ENCODE measurements at regions not wholly inside any gene's neighbourhood (a gene's known extent, or its start where the extent isn't known, plus 50 kb on each side); places are given as distances from the start of the nearest gene placed in this dataset.
"Not testable (repeated sequence)": the region's sequence is repeated elsewhere in the genome, so short reads cannot be mapped to it uniquely, and the experiment has no call there.

- DNase-seq (ENCODE audit: low spot score in 2 of 2), result no peak
- WGBS, 2 donors, result 93 to 96% methylated on average over 11 of the region's 11 CpGs
- no peak overlapping the region for H3K4me3 ChIP-seq (ENCODE audit: low read depth, poor library complexity, severe bottlenecking)
- TF ChIP-seq CTCF (IDR thresholded peaks at IDR 0.05) (no peak), POLR2A (IDR thresholded peaks at IDR 0.05) (no peak)
- intact Hi-C loops (cut with DNase I; ENCODE audit: low total_unique reads), result no loop called here
These were observed 97.6 kb upstream of the FOXN3 start for GRCh38 chr14:89514601-89515000.

- no peak overlapping the region for H3K4me3 ChIP-seq (ENCODE audit: low read depth, poor library complexity, severe bottlenecking)
- DNase-seq (ENCODE audit: low spot score in 2 of 2), result no peak
- WGBS, 2 donors, result 94 to 97% methylated on average over 3 of the region's 3 CpGs
- intact Hi-C loops (cut with DNase I; ENCODE audit: low total_unique reads), result no loop called here
- TF ChIP-seq POLR2A (IDR thresholded peaks at IDR 0.05) (no peak), CTCF (IDR thresholded peaks at IDR 0.05) (no peak)
These were observed 92.9 kb upstream of the FOXN3 start for GRCh38 chr14:89509891-89510290.

GRCh38 chr14:89508863-89509262 lies 91.8 kb upstream of the FOXN3 start:
- intact Hi-C loops (cut with DNase I; ENCODE audit: low total_unique reads), result no loop called here
- WGBS, 2 donors, result 93 to 98% methylated on average over 3 of the region's 3 CpGs
- no peak overlapping the region for H3K4me3 ChIP-seq (ENCODE audit: low read depth, poor library complexity, severe bottlenecking)
- no peak for DNase-seq (ENCODE audit: low spot score in 2 of 2)
- TF ChIP-seq POLR2A (IDR thresholded peaks at IDR 0.05), result no peak
- no peak for TF ChIP-seq CTCF (IDR thresholded peaks at IDR 0.05)

- WGBS, 2 donors, result 68 to 70% methylated on average over 7 of the region's 7 CpGs
These were observed 91.0 kb upstream of the FOXN3 start for GRCh38 chr14:89507926-89508460.

GRCh38 chr14:89507521-89507920 lies 90.5 kb upstream of the FOXN3 start:
- TF ChIP-seq POLR2A (IDR thresholded peaks at IDR 0.05) (no peak), CTCF (IDR thresholded peaks at IDR 0.05) (no peak)
- DNase-seq (ENCODE audit: low spot score in 2 of 2), result no peak
- intact Hi-C loops (cut with DNase I; ENCODE audit: low total_unique reads), result no loop called here
- no peak overlapping the region for H3K4me3 ChIP-seq (ENCODE audit: low read depth, poor library complexity, severe bottlenecking)
- 78 to 79% methylated on average over 1 of the region's 1 CpG for WGBS, 2 donors

More at GRCh38 chr14:89507926-89508460, 91.0 kb upstream of the FOXN3 start:
- H3K4me3 ChIP-seq (ENCODE audit: low read depth, poor library complexity, severe bottlenecking), result no peak overlapping the region
- TF ChIP-seq POLR2A (IDR thresholded peaks at IDR 0.05) (no peak), CTCF (IDR thresholded peaks at IDR 0.05) (no peak)
- intact Hi-C loops (cut with DNase I; ENCODE audit: low total_unique reads), result no loop called here
- DNase-seq (ENCODE audit: low spot score in 2 of 2), result no peak

GRCh38 chr14:89506891-89507452 lies 89.9 kb upstream of the FOXN3 start:
- DNase-seq (ENCODE audit: low spot score in 2 of 2); intact Hi-C loops (cut with DNase I; ENCODE audit: low total_unique reads); H3K4me3 ChIP-seq (ENCODE audit: low read depth, poor library complexity, severe bottlenecking): not testable (repeated sequence)
- 81 to 94% methylated on average over 8 of the region's 8 CpGs for WGBS, 2 donors
